ENCODE measurements at regions not wholly inside any gene's neighbourhood (a gene's known extent, or its start where the extent isn't known, plus 50 kb on each side); places are given as distances from the start of the nearest gene placed in this dataset.

DNA sequence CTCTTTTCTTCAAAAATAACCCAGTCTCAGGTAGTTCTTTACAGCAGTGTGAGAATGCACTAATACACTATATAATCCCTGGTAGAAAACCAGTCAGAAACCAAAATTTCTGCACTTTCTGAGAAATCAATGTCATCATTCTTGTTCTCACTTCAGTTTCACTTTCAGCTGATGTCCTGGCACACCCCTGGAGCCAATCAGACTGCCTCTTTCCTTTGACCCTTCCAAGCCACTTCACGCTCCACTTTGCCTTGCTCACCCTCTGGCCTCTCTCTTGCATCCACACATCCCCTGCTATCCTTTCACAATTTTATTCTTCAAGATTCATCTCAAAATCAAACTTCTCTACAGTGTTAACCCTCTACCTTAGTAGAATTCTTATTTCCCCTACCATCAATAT is 181.1 kb downstream of the ASCL1 start:
- DNase-seq (no peak), ATAC-seq (ENCODE audit: insufficient read depth, low FRiP score) (no peak)
- H3K27me3 ChIP-seq (ENCODE audit: control insufficient read depth in 3 of 3, insufficient read depth in 3 of 3, low read length in 2 of 3), result no peaks in the 10 kb centered on the region
- no peak overlapping the region for H3K4me3 ChIP-seq
- 88 to 90% methylated on average over 1 of the region's 1 CpG for WGBS, 2 donors
- H3K27ac ChIP-seq (ENCODE audit: low read depth in 1 of 2, low read length in 1 of 2), result no peak overlapping the region
- no peaks in the 10 kb centered on the region for H3K4me1 ChIP-seq (ENCODE audit: control insufficient read depth in 5 of 5, insufficient read depth in 5 of 5, low read length in 5 of 5)
- H3K9ac ChIP-seq (ENCODE audit: insufficient read depth in 1 of 2, low read length in 2 of 2), result no peak overlapping the region
- H3K36me3 ChIP-seq (ENCODE audit: control insufficient read depth in 4 of 4, insufficient read depth in 4 of 4, low read length in 4 of 4), result no peaks in the 10 kb centered on the region
- TF ChIP-seq, protein P1, sequence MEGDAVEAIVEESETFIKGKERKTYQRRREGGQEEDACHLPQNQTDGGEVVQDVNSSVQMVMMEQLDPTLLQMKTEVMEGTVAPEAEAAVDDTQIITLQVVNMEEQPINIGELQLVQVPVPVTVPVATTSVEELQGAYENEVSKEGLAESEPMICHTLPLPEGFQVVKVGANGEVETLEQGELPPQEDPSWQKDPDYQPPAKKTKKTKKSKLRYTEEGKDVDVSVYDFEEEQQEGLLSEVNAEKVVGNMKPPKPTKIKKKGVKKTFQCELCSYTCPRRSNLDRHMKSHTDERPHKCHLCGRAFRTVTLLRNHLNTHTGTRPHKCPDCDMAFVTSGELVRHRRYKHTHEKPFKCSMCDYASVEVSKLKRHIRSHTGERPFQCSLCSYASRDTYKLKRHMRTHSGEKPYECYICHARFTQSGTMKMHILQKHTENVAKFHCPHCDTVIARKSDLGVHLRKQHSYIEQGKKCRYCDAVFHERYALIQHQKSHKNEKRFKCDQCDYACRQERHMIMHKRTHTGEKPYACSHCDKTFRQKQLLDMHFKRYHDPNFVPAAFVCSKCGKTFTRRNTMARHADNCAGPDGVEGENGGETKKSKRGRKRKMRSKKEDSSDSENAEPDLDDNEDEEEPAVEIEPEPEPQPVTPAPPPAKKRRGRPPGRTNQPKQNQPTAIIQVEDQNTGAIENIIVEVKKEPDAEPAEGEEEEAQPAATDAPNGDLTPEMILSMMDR (IDR thresholded peaks at IDR 0.05; ENCODE audit: control extremely low read depth, extremely low read depth), result no peak
- peaks cover 0 to 6% (median 3%) of the 10 kb centered on the region in 4 donors for H3K9me3 ChIP-seq (ENCODE audit: control insufficient read depth in 4 of 4, insufficient read depth in 3 of 4, low read length in 3 of 4)

DNA sequence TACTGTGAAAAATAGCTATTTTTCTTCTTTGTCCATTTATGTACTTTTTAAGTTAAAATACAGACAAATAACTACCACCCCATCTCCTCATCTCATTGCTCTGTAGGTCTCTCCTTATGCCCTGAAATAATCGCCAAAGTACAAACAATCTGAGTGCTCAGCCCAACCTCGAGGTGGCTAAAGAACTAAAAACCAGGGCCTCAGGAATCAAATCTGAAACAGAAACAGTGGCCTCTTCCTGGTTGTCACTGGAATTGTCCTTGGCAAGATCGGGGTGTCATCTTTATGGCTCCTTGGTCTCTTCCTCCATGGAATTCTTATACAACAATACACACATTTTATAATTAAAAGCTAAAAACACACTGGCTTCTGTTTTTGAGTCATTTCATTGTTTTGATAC is 182.4 kb downstream of the ASCL1 start:
- no peaks in the 10 kb centered on the region for H3K36me3 ChIP-seq (ENCODE audit: control insufficient read depth in 4 of 4, insufficient read depth in 4 of 4, low read length in 4 of 4)
- DNase-seq (no peak), ATAC-seq (ENCODE audit: insufficient read depth, low FRiP score) (no peak)
- no peak overlapping the region for H3K27ac ChIP-seq (ENCODE audit: low read depth in 1 of 2, low read length in 1 of 2)
- TF ChIP-seq, protein P1 (IDR thresholded peaks at IDR 0.05; ENCODE audit: control extremely low read depth, extremely low read depth), result no peak
- H3K4me1 ChIP-seq (ENCODE audit: control insufficient read depth in 5 of 5, insufficient read depth in 5 of 5, low read length in 5 of 5), result no peaks in the 10 kb centered on the region
- no peak overlapping the region for H3K9ac ChIP-seq (ENCODE audit: insufficient read depth in 1 of 2, low read length in 2 of 2)
- peaks cover 0 to 3% (median 1%) of the 10 kb centered on the region in 4 donors for H3K9me3 ChIP-seq (ENCODE audit: control insufficient read depth in 4 of 4, insufficient read depth in 3 of 4, low read length in 3 of 4)
- H3K4me3 ChIP-seq, result no peak overlapping the region
- H3K27me3 ChIP-seq (ENCODE audit: control insufficient read depth in 3 of 3, insufficient read depth in 3 of 3, low read length in 2 of 3), result no peaks in the 10 kb centered on the region
- 58 to 66% methylated on average over 3 of the region's 3 CpGs for WGBS, 2 donors

DNA sequence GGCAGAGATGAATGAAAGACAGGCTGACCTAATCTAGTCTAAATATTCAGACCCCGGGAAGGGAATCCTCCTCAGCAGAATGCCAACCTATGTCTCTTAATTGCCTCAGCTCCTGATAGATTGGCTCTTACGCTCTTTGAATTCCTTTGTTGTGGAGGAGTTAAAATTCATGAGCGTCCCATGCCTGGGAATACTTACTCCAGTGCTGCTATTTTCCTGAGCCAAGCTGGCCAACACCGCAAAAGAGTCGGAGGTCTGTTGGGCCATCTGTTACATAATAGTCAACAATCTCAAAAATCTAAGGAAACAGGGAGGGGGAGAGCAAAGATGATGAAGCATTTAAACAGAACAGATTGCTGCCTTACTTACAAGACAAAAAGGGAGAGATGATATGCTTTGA is 182.8 kb downstream of the ASCL1 start:
- H3K27ac ChIP-seq (ENCODE audit: low read depth in 1 of 2, low read length in 1 of 2), result no peak overlapping the region
- no peak for DNase-seq
- no peaks in the 10 kb centered on the region for H3K36me3 ChIP-seq (ENCODE audit: control insufficient read depth in 4 of 4, insufficient read depth in 4 of 4, low read length in 4 of 4)
- 66 to 76% methylated on average over 5 of the region's 5 CpGs for WGBS, 2 donors
- TF ChIP-seq, protein P1 (IDR thresholded peaks at IDR 0.05; ENCODE audit: control extremely low read depth, extremely low read depth), result no peak
- no peaks in the 10 kb centered on the region for H3K9me3 ChIP-seq (ENCODE audit: control insufficient read depth in 4 of 4, insufficient read depth in 3 of 4, low read length in 3 of 4)
- H3K4me3 ChIP-seq, result no peak overlapping the region
- no peaks in the 10 kb centered on the region for H3K4me1 ChIP-seq (ENCODE audit: control insufficient read depth in 5 of 5, insufficient read depth in 5 of 5, low read length in 5 of 5)
- H3K27me3 ChIP-seq (ENCODE audit: control insufficient read depth in 3 of 3, insufficient read depth in 3 of 3, low read length in 2 of 3), result no peaks in the 10 kb centered on the region
- no peak for ATAC-seq (ENCODE audit: insufficient read depth, low FRiP score)
- no peak overlapping the region for H3K9ac ChIP-seq (ENCODE audit: insufficient read depth in 1 of 2, low read length in 2 of 2)

DNA sequence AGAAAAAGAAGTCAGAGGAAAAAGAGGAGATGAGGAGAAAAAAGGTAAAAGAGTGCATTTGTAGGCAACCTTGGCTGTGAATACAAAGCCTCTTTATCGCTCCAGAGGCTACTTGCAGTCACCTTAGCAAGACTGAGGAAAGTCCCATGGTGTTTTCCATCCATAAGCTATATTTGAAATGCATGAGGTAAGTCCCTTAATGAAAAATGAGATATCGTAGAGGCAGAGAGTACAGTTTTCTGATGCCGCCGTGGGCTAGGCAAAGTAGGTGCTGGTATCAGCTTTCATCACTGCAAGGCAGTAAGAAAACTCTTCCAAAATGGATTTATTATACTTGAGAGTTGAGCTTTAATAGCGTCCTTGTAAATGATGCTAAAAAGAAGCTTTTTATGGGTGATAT is 186.8 kb downstream of the ASCL1 start:
- no peaks in the 10 kb centered on the region for H3K9me3 ChIP-seq (ENCODE audit: control insufficient read depth in 4 of 4, insufficient read depth in 3 of 4, low read length in 3 of 4)
- H3K27me3 ChIP-seq (ENCODE audit: control insufficient read depth in 3 of 3, insufficient read depth in 3 of 3, low read length in 2 of 3), result no peaks in the 10 kb centered on the region
- no peak overlapping the region for H3K4me3 ChIP-seq
- no peak for ATAC-seq (ENCODE audit: insufficient read depth, low FRiP score)
- 88 to 92% methylated on average over 5 of the region's 5 CpGs for WGBS, 2 donors
- DNase-seq, result no peak
- no peaks in the 10 kb centered on the region for H3K4me1 ChIP-seq (ENCODE audit: control insufficient read depth in 5 of 5, insufficient read depth in 5 of 5, low read length in 5 of 5)
- TF ChIP-seq, protein P1 (IDR thresholded peaks at IDR 0.05; ENCODE audit: control extremely low read depth, extremely low read depth), result no peak
- no peaks in the 10 kb centered on the region for H3K36me3 ChIP-seq (ENCODE audit: control insufficient read depth in 4 of 4, insufficient read depth in 4 of 4, low read length in 4 of 4)
- no peak overlapping the region for H3K27ac ChIP-seq (ENCODE audit: low read depth in 1 of 2, low read length in 1 of 2)
- H3K9ac ChIP-seq (ENCODE audit: insufficient read depth in 1 of 2, low read length in 2 of 2), result no peak overlapping the region
